Tibial artery (tissue), 4 donors: ENCODE measurements at regions not wholly inside any gene's neighbourhood (a gene's known extent, or its start where the extent isn't known, plus 50 kb on each side); places are given as distances from the start of the nearest gene placed in this dataset.

Source experiments
- DNase-seq, 2 donors: peaks; one replicate each; pipeline ENCODE4 v3.0.0-alpha.2; 2019
- H3K27ac ChIP-seq, 2 donors: fragments of 200-600 bp; sonication (generic) in 1 of 2; 1 replicate in 1 of 2; 2 replicates in 1 of 2; pipeline ENCODE4 v1.5.1; 2018 to 2019; ENCODE audit warnings: mild to moderate bottlenecking in 1 of 2
- H3K27me3 ChIP-seq, 2 donors: fragments of 200-600 bp; sonication (generic) in 1 of 2; one replicate each; pipeline versions ENCODE4 v1.5.1 to v1.6.0; 2016 to 2019
- H3K36me3 ChIP-seq, 3 donors: fragments of 200-600 bp; sonication (generic) in 2 of 3; one replicate each; pipeline ENCODE4 v1.5.1; 2016 to 2019; ENCODE audit warnings: mild to moderate bottlenecking in 2 of 3
- H3K4me1 ChIP-seq, 4 donors: fragments of 200-600 bp; sonication (generic) in 2 of 4; 1 replicate in 3 of 4; 2 replicates in 1 of 4; pipeline ENCODE4 v1.5.1; 2016 to 2019
- H3K4me3 ChIP-seq, 2 donors: fragments of 200-600 bp; sonication (generic) in 1 of 2; 1 replicate in 1 of 2; 2 replicates in 1 of 2; pipeline ENCODE4 v1.5.1; 2018 to 2019; ENCODE audit warnings: mild to moderate bottlenecking in 2 of 2
- H3K9me3 ChIP-seq, 3 donors: fragments of 200-600 bp; sonication (generic) in 1 of 3; one replicate each; pipeline ENCODE4 v1.5.1; 2016 to 2019
- intact Hi-C: fragments of 100-400 bp; cut with DNase I; formaldehyde crosslinking; loops from one replicate; pipeline ENCODE4 v1.15.0; 2023; ENCODE audit warnings: low total_unique reads
- TF ChIP-seq, protein P1 (sequence below), 2 experiments: fragments of 200-600 bp in 1 of 2; fragments of 450-650 bp in 1 of 2; IDR thresholded peaks; one replicate each; pipeline ENCODE4 v1.5.1; 2017 to 2019; ENCODE audit warnings: antibody characterized with exemption in 2 of 2, mild to moderate bottlenecking in 1 of 2, moderate library complexity in 1 of 2

DNA sequence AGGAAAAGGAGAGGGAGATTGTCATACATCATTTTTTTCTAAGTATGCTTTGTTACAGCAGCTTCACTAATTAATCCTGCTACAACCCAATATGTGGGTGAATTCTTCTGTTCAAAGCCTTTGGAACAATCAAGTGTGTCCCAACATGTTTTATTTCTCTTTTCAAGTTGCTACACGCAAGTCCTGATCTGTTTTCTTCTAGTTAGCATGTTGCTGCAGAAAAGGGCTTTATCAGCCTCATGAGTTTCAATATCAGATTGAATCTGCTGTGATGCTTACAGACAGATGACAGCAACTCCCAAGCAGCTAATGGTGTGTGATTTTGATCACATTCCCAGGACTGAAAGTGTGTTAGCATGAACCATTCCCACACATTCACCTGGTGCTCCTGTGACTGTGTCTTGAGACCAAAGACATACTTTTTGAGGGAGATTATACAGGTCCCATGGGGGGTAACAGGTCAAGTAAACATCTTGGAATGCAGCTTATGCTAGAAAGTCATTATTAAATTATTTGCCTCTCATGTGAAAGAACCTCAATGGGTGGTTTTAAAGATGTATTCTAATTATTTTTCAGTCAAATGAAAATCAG lies 96.9 kb upstream of the KCNJ16 start:
- intact Hi-C loops, result no loop called here
- Histone ChIP-seq H3K27me3 (no peaks in the 10 kb centered on the region), H3K36me3 (no peaks in the 10 kb centered on the region), H3K4me1 (no peaks in the 10 kb centered on the region), H3K4me3 (no peak overlapping the region), H3K9me3 (peaks cover 0 to 10% (median 3%) of the 10 kb centered on the region in 3 donors), H3K27ac (no peak overlapping the region)
- TF ChIP-seq, protein P1, sequence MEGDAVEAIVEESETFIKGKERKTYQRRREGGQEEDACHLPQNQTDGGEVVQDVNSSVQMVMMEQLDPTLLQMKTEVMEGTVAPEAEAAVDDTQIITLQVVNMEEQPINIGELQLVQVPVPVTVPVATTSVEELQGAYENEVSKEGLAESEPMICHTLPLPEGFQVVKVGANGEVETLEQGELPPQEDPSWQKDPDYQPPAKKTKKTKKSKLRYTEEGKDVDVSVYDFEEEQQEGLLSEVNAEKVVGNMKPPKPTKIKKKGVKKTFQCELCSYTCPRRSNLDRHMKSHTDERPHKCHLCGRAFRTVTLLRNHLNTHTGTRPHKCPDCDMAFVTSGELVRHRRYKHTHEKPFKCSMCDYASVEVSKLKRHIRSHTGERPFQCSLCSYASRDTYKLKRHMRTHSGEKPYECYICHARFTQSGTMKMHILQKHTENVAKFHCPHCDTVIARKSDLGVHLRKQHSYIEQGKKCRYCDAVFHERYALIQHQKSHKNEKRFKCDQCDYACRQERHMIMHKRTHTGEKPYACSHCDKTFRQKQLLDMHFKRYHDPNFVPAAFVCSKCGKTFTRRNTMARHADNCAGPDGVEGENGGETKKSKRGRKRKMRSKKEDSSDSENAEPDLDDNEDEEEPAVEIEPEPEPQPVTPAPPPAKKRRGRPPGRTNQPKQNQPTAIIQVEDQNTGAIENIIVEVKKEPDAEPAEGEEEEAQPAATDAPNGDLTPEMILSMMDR (IDR thresholded peaks at IDR 0.05), result no peak
- DNase-seq, result no peak

- Histone ChIP-seq H3K27ac (no peak overlapping the region), H3K36me3 (no peaks in the 10 kb centered on the region), H3K27me3 (no peaks in the 10 kb centered on the region), H3K9me3 (no peaks in the 10 kb centered on the region), H3K4me1 (no peaks in the 10 kb centered on the region), H3K4me3 (no peak overlapping the region)
- no peak for DNase-seq
- TF ChIP-seq, protein P1 (IDR thresholded peaks at IDR 0.05), result no peak
- intact Hi-C loops, result no loop called here
These were observed 93.6 kb upstream of the KCNJ16 start for GRCh38 chr17:69981441-69981840.

DNA sequence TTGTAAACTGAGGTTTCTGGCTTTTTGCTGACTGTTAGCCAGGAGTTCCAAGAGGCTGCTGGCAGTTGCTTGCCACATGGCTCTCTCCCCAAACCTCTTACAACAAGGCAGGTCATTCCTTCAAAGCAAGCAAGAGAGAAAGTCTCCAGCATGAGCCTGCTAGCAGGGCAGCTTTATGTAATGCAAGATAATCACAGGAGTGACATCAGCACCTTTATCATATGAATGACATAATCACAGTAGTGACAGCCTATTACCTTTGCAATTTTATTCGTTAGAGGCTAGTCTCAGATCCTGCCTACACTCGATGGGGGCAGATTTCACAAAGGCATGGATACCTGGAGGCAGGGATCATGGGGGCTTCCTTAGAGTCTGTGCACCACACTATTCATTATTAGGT lies 79.5 kb upstream of the KCNJ16 start:
- DNase-seq, result no peak
- Histone ChIP-seq H3K27ac (no peak overlapping the region), H3K4me3 (no peak overlapping the region), H3K36me3 (no peaks in the 10 kb centered on the region), H3K27me3 (no peaks in the 10 kb centered on the region), H3K9me3 (peaks cover 0 to 8% (median 0%) of the 10 kb centered on the region in 3 donors), H3K4me1 (no peaks in the 10 kb centered on the region)
- intact Hi-C loops, result loop anchor here (5.0 kb wide), 1 partner anchor 932 kb away; no protein-coding TSS in a partner anchor
- TF ChIP-seq, protein P1 (IDR thresholded peaks at IDR 0.05), result no peak

- peaks cover 0 to 8% (median 0%) of the 10 kb centered on the region in 3 donors for H3K9me3 ChIP-seq
- no peak overlapping the region for H3K27ac ChIP-seq
- intact Hi-C loops, result loop anchor here (5.0 kb wide), 1 partner anchor 930 kb away; no protein-coding TSS in a partner anchor
- H3K4me3 ChIP-seq, result no peak overlapping the region
- no peaks in the 10 kb centered on the region for H3K36me3 ChIP-seq
- TF ChIP-seq, protein P1 (IDR thresholded peaks at IDR 0.05), result no peak
- no peaks in the 10 kb centered on the region for H3K4me1 ChIP-seq
- no peaks in the 10 kb centered on the region for H3K27me3 ChIP-seq
- DNase-seq, result no peak
These were observed 77.7 kb upstream of the KCNJ16 start for GRCh38 chr17:69997332-69997731.

DNA sequence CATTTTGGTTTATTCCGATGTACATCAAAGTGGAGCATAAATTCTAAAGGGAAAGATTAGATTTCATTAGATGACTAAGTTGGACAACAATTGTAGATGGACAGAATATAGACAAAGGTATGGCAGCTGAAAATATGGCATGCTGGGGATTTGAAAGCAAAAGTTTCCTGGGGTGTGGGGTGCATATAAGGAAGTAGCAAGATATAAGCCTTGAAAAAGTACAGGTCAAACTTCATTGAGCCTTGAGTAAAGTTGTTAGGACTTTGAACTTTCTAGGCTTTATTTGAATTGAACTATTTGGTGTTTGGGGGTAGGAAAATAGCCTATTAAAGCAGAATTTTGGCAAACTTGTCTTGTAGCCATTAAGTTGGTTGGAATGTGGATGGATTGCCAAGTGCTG lies 75.8 kb upstream of the KCNJ16 start:
- DNase-seq, result no peak
- intact Hi-C loops, result loop anchor here (5.0 kb wide), 1 partner anchor 928 kb away; no protein-coding TSS in a partner anchor
- Histone ChIP-seq H3K36me3 (no peaks in the 10 kb centered on the region), H3K27me3 (no peaks in the 10 kb centered on the region), H3K9me3 (peaks cover 0 to 8% (median 0%) of the 10 kb centered on the region in 3 donors), H3K4me3 (no peak overlapping the region), H3K27ac (no peak overlapping the region), H3K4me1 (no peaks in the 10 kb centered on the region)
- TF ChIP-seq, protein P1 (IDR thresholded peaks at IDR 0.05), result no peak
